K562 (cell line): ENCODE measurements at regions not wholly inside any gene's neighbourhood (a gene's known extent, or its start where the extent isn't known, plus 50 kb on each side); places are given as distances from the start of the nearest gene placed in this dataset.

Source experiments
- ATAC-seq: fragments of 200-7000 bp; cut with Tn5 transposase; 3 replicates; pipeline ENCODE4 v1.9.1; 2020; ENCODE audit warnings: moderate library complexity
- BruUV-seq: library from RNA; stranded (reverse); fragments of 400-500 nt; replicated peaks from 2 replicates; lab custom pipeline; 2021; lab: Mats Ljungman, UMichigan
- CTCF ChIA-PET: fragments of 300-600 bp; formaldehyde crosslinking; extraction: SDS; loops from one replicate; lab custom pipeline; 2021; ENCODE audit warnings: low intra/inter-chr PET ratio; lab: Yijun Ruan, JAX
- POLR2A ChIA-PET: fragments of 300-600, 350-650 bp; sonication (Branson Sonifier 250); formaldehyde crosslinking; extraction: SDS; loops from one replicate; lab custom pipeline; 2021; ENCODE audit warnings: antibody characterized with exemption, inconsistent platforms; lab: Yijun Ruan, JAX
- DNase-seq, 4 experiments: peaks; one replicate each; pipeline versions ENCODE4 v3.0.0 to v3.0.0-alpha.2; 2011 to 2018; ENCODE audit warnings: low spot score in 3 of 4, mixed read lengths in 3 of 4; ENCODE audit errors: extremely low read depth in 1 of 4
- FAIRE-seq: peaks from 2 replicates; lab custom pipeline; 2011; peaks lifted over from hg19 to GRCh38; lab: Jason Lieb, UNC
- H2AFZ ChIP-seq: 2 replicates; pipeline ENCODE4 v1.6.0; 2011; ENCODE audit warnings: low read depth, low read length, control low read depth, inconsistent platforms
- H3K27ac ChIP-seq: fragments of 200-600 bp; 3 replicates; pipeline ENCODE4 v1.8.0; 2011; ENCODE audit warnings: low read depth, mild to moderate bottlenecking, control low read depth, inconsistent platforms, low read length, moderate library complexity, mixed read lengths; ENCODE audit errors: extremely low read depth
- H3K27me3 ChIP-seq, 2 experiments: fragments of 300-600 bp in 1 of 2; 2 replicates in 1 of 2; 3 replicates in 1 of 2; pipeline versions ENCODE4 v1.6.0 to v1.8.0; 2011; ENCODE audit warnings: inconsistent platforms in 2 of 2, low read length in 2 of 2, mild to moderate bottlenecking in 1 of 2, mixed read lengths in 1 of 2, moderate library complexity in 1 of 2; ENCODE audit not compliant: control insufficient read depth in 2 of 2, insufficient read depth in 2 of 2
- H3K36me3 ChIP-seq: fragments of 300-600 bp; 3 replicates; pipeline ENCODE4 v1.8.0; 2011; ENCODE audit warnings: mild to moderate bottlenecking, low read length, inconsistent platforms; ENCODE audit not compliant: control insufficient read depth, insufficient read depth
- H3K4me1 ChIP-seq, 2 experiments: fragments of 200-600 bp in 1 of 2; replicated peaks in 1 of 2; 2 replicates in 1 of 2; 3 replicates in 1 of 2; pipeline versions ENCODE4 v1.5.1 to v1.8.0; 2011; ENCODE audit warnings: inconsistent platforms in 2 of 2, low read length in 2 of 2, mild to moderate bottlenecking in 1 of 2, mixed read lengths in 1 of 2, moderate library complexity in 1 of 2; ENCODE audit not compliant: control insufficient read depth in 2 of 2, insufficient read depth in 2 of 2
- H3K4me2 ChIP-seq: 2 replicates; pipeline ENCODE4 v1.6.1; 2011; ENCODE audit warnings: low read length, control low read depth, inconsistent platforms, mixed read lengths; ENCODE audit not compliant: insufficient read depth
- H3K4me3 ChIP-seq: fragments of 200-600 bp; sonication (generic), shearing (Covaris generic); 2 replicates; pipeline ENCODE4 v1.5.1; 2016; ENCODE audit warnings: control low read depth, inconsistent platforms
- H3K79me2 ChIP-seq: fragments of 200-600 bp; 3 replicates; pipeline ENCODE4 v1.8.0; 2011; ENCODE audit warnings: low read length, inconsistent platforms; ENCODE audit not compliant: control insufficient read depth, insufficient read depth
- H3K9ac ChIP-seq, 2 experiments: 2 replicates each; pipeline versions ENCODE4 v1.6.0 to v1.6.1; 2011; ENCODE audit warnings: low read depth in 2 of 2, low read length in 2 of 2, control low read depth in 1 of 2, inconsistent platforms in 1 of 2, mild to moderate bottlenecking in 1 of 2, mixed read lengths in 1 of 2; ENCODE audit not compliant: insufficient read depth in 1 of 2
- H3K9me1 ChIP-seq: one replicate; pipeline ENCODE4 v1.6.0; 2011; ENCODE audit warnings: inconsistent platforms, mild to moderate bottlenecking, low read length, moderate library complexity; ENCODE audit not compliant: control insufficient read depth, insufficient read depth
- H3K9me3 ChIP-seq: replicated peaks from 2 replicates; pipeline ENCODE4 v1.5.1; 2011; ENCODE audit warnings: low read depth, low read length, inconsistent platforms; ENCODE audit not compliant: control insufficient read depth, insufficient read depth
- H4K20me1 ChIP-seq: replicated peaks from 2 replicates; pipeline ENCODE4 v1.6.1; 2011; ENCODE audit warnings: low read length, inconsistent platforms, mixed read lengths; ENCODE audit not compliant: control insufficient read depth, insufficient read depth
- DMBX1 ChIP-seq: fragments of 250-450 bp; sonication (Bioruptor Pico); IDR thresholded peaks from 2 replicates; pipeline ENCODE4 v1.8.0; 2022; ENCODE audit warnings: inconsistent platforms, mild to moderate bottlenecking, moderate library complexity, borderline replicate concordance
- E2F3 ChIP-seq: fragments of 250-450 bp; sonication (Bioruptor Pico); IDR thresholded peaks from 2 replicates; pipeline ENCODE4 v1.4.0; 2020; ENCODE audit warnings: mild to moderate bottlenecking
- GTF2E2 ChIP-seq: fragments of 200-800 bp; sonication (Bioruptor generic); IDR thresholded peaks from 2 replicates; pipeline ENCODE4 v1.6.1; 2016; ENCODE audit warnings: missing genetic modification characterization, missing compliant biosample characterization
- HBP1 ChIP-seq: fragments of 450-650 bp; formaldehyde crosslinking; IDR thresholded peaks from 2 replicates; pipeline ENCODE4 v1.4.0; 2022; ENCODE audit warnings: missing genetic modification characterization
- NFYB ChIP-seq: IDR thresholded peaks from 2 replicates; pipeline ENCODE4 v1.6.1; 2011; ENCODE audit warnings: mild to moderate bottlenecking, moderate library complexity; ENCODE audit not compliant: insufficient read length; ENCODE audit errors: extremely low read depth
- SMAD4 ChIP-seq: fragments of 250-450 bp; sonication (Bioruptor Pico); conservative IDR thresholded peaks from 2 replicates; pipeline ENCODE4 v1.8.0; 2021; ENCODE audit warnings: inconsistent platforms, mild to moderate bottlenecking, moderate library complexity
- SP2 ChIP-seq: IDR thresholded peaks from 2 replicates; pipeline ENCODE4 v1.6.1; 2011; ENCODE audit warnings: mild to moderate bottlenecking, low read depth, low read length, moderate library complexity; ENCODE audit not compliant: poor library complexity, severe bottlenecking; ENCODE audit errors: extremely low read depth
- ZNF263 ChIP-seq: sonication (generic); formaldehyde crosslinking; IDR thresholded peaks from 2 replicates; pipeline ENCODE4 v1.8.0; 2022; ENCODE audit warnings: mild to moderate bottlenecking, missing genetic modification reagents, borderline replicate concordance
- ZNF583 ChIP-seq: fragments of 250-450 bp; sonication (Bioruptor Pico); IDR thresholded peaks from 2 replicates; pipeline ENCODE4 v1.4.0; 2020
- WGBS: fragments of 100-300 bp; shearing (Covaris generic); methylation state at CpG from one replicate; pipeline ENCODE4 v1.1.6; 2016; ENCODE audit warnings: low coverage, mixed read lengths; ENCODE audit not compliant: insufficient coverage; ENCODE audit errors: missing lambda C conversion rate; 5-methylcytosine and 5-hydroxymethylcytosine counted together
- in situ Hi-C: fragments of 300-500 bp; cut with MboI; formaldehyde crosslinking; loops from 4 replicates; pipeline ENCODE4 v1.15.0; 2018; ENCODE audit warnings: inconsistent platforms, mixed read lengths
- intact Hi-C: fragments of 100-400 bp; cut with micrococcal nuclease; formaldehyde crosslinking; loops from 2 replicates; pipeline ENCODE4 v1.14.2; 2022
- TF ChIP-seq, protein P1 (sequence below): fragments of 450-650 bp; IDR thresholded peaks from 2 replicates; pipeline ENCODE4 v1.6.1; 2017; ENCODE audit warnings: mild to moderate bottlenecking, moderate library complexity

GRCh38 chr4:116453127-116453526, 632.2 kb downstream of the TRAM1L1 start:
- H3K9ac ChIP-seq: no peak overlapping the region
- DNase-seq (peak in 1 of 4 experiments; percentile 28), ATAC-seq (no peak)
- no peaks in the 10 kb centered on the region for H4K20me1 ChIP-seq
- no peaks in the 10 kb centered on the region for H3K36me3 ChIP-seq
- POLR2A ChIA-PET: no interaction called here
- H3K4me1 ChIP-seq: no peaks in the 10 kb centered on the region
- no peak overlapping the region for H3K4me2 ChIP-seq
- 5% methylated on average over 10 of the region's 19 CpGs for WGBS
- no peak overlapping the region for H3K27ac ChIP-seq
- in situ Hi-C loops: no loop called here
- H2AFZ ChIP-seq: no peak overlapping the region
- TF ChIP-seq HBP1 (no peak), ZNF583 (no peak), E2F3 (CRISPR knock-in tag) (no peak), DMBX1 (peak; percentile 53; the same call in 1 of the 2 replicates), SP2 (no peak), NFYB (no peak), SMAD4 (CRISPR knock-in tag) (0 out of 2 replicates have a peak, but pooled peaks have one; percentile 17), ZNF263 (CRISPR knock-in tag) (peak; percentile 84; the same call in 1 of the 2 replicates), GTF2E2 (peak; percentile 40; the same call in 1 of the 2 replicates)
- TF ChIP-seq, protein P1, sequence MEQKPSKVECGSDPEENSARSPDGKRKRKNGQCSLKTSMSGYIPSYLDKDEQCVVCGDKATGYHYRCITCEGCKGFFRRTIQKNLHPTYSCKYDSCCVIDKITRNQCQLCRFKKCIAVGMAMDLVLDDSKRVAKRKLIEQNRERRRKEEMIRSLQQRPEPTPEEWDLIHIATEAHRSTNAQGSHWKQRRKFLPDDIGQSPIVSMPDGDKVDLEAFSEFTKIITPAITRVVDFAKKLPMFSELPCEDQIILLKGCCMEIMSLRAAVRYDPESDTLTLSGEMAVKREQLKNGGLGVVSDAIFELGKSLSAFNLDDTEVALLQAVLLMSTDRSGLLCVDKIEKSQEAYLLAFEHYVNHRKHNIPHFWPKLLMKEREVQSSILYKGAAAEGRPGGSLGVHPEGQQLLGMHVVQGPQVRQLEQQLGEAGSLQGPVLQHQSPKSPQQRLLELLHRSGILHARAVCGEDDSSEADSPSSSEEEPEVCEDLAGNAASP: no peak
- TF ChIP-seq, all 486 proteins: peak for 4
- Histone ChIP-seq H3K9me1 (no peaks in the 10 kb centered on the region), H3K27me3 (no peaks in the 10 kb centered on the region), H3K4me3 (no peak overlapping the region), H3K79me2 (no peaks in the 10 kb centered on the region), H3K9me3 (no peaks in the 10 kb centered on the region; the same call in 1 of the 2 replicates)
- no TSS peak for BruUV-seq
- no peak for FAIRE-seq
- CTCF ChIA-PET: no interaction called here
- intact Hi-C loops: no loop called here
